Common myeloid progenitor, CD34-positive (primary cell): ENCODE measurements at regions not wholly inside any gene's neighbourhood (a gene's known extent, or its start where the extent isn't known, plus 50 kb on each side); places are given as distances from the start of the nearest gene placed in this dataset.

Experiments used
- CTCF ChIA-PET: fragments of 350-600 bp; sonication (Branson Sonifier 250); formaldehyde crosslinking; loops from one replicate; lab custom pipeline; 2021; ENCODE audit warnings: antibody characterized with exemption; lab: Charles Lee
- POLR2A ChIA-PET: fragments of 350-600 bp; sonication (Branson Sonifier 250); formaldehyde crosslinking; loops from one replicate; lab custom pipeline; 2021; ENCODE audit warnings: antibody characterized with exemption; lab: Charles Lee
- DNase-seq, 3 donors: peaks; one replicate each; pipeline versions ENCODE4 v3.0.0 to v3.0.0-alpha.2; 2013
- H3K27ac ChIP-seq, 2 experiments: 1 replicate in 1 of 2; 2 replicates in 1 of 2; pipeline ENCODE4 v1.7.0; 2013; ENCODE audit warnings: inconsistent platforms in 2 of 2, low read length in 2 of 2, mild to moderate bottlenecking in 2 of 2, low read depth in 1 of 2, moderate library complexity in 1 of 2; ENCODE audit not compliant: severe bottlenecking in 2 of 2, insufficient read depth in 1 of 2, poor library complexity in 1 of 2
- H3K27me3 ChIP-seq, 5 experiments: replicated peaks in 2 of 5; 1 replicate in 3 of 5; 2 replicates in 2 of 5; pipeline versions ENCODE4 v1.6.1 to v1.7.0; 2013; ENCODE audit warnings: low read length in 4 of 5, mild to moderate bottlenecking in 2 of 5, moderate library complexity in 2 of 5, inconsistent platforms in 1 of 5; ENCODE audit not compliant: insufficient read depth in 5 of 5, control insufficient read depth in 4 of 5
- H3K36me3 ChIP-seq, 4 experiments: 1 replicate in 2 of 4; 2 replicates in 2 of 4; pipeline versions ENCODE4 v1.6.1 to v1.7.0; 2013; ENCODE audit warnings: low read length in 3 of 4, control low read depth in 1 of 4, mild to moderate bottlenecking in 1 of 4; ENCODE audit not compliant: control insufficient read depth in 4 of 4, insufficient read depth in 4 of 4
- H3K4me1 ChIP-seq, 4 experiments: 1 replicate in 3 of 4; 2 replicates in 1 of 4; pipeline versions ENCODE4 v1.6.1 to v1.7.1; 2013; ENCODE audit warnings: low read length in 3 of 4, mild to moderate bottlenecking in 3 of 4, control low read depth in 1 of 4, inconsistent platforms in 1 of 4, moderate library complexity in 1 of 4; ENCODE audit not compliant: control insufficient read depth in 4 of 4, insufficient read depth in 4 of 4; ENCODE audit errors: control extremely low read depth in 1 of 4
- H3K4me3 ChIP-seq, 7 experiments: 1 replicate in 4 of 7; 2 replicates in 3 of 7; pipeline versions ENCODE4 v1.5.1 to v1.7.0; 2013; ENCODE audit warnings: mild to moderate bottlenecking in 7 of 7, low read length in 6 of 7, moderate library complexity in 6 of 7, inconsistent platforms in 2 of 7, low read depth in 2 of 7, control low read depth in 1 of 7; ENCODE audit not compliant: insufficient read depth in 4 of 7, control insufficient read depth in 1 of 7; ENCODE audit errors: extremely low read depth in 1 of 7
- H3K9me3 ChIP-seq, 5 experiments: 1 replicate in 4 of 5; 2 replicates in 1 of 5; pipeline versions ENCODE4 v1.6.1 to v1.7.1; 2013; ENCODE audit warnings: low read length in 4 of 5, mild to moderate bottlenecking in 2 of 5, inconsistent platforms in 1 of 5, low read depth in 1 of 5, moderate library complexity in 1 of 5; ENCODE audit not compliant: control insufficient read depth in 4 of 5, insufficient read depth in 2 of 5; ENCODE audit errors: control extremely low read depth in 1 of 5
- WGBS: methylation state at CpG from one replicate; pipeline ENCODE4 v1.1.5; 2013; ENCODE audit not compliant: insufficient coverage; 5-methylcytosine and 5-hydroxymethylcytosine counted together

DNA sequence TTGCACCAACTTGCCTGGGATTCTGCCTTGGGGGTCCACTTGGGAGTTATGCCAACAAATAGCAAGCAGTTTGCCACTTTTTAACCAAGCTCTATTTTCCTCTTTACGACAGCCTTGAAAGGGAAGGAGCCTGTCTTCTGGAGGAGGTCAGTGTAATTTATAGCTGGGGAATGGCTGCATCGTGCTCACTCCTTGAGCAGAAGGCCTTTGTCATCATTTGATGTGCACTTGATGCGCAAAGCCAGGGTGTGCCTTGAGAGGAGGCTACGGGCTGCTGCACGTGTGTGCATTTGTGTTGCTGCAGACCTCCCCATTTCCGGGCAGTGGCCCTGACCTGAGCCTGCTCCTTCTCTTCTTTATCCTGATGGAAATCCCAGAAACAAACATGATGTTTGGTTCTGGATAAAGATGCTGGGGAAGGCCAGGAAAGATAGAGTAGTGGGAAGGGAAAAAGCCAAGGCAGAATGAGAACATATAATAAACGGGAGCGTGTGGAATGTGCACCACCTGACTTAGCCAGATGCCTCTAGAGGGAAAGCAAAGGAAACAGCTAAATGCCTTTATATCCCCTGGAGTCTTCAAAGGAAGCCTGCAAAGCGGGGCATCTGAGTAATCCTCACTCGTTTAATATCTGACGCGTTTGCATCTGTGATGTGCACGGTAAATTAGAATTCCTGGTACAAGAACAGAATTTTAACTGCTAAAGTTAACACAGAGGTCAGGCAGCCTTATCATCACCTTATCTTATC lies 68.3 kb upstream of the ZNF521 start:
- no peaks in the 10 kb centered on the region for H3K27me3 ChIP-seq
- DNase-seq: no peak
- H3K36me3 ChIP-seq: no peaks in the 10 kb centered on the region
- CTCF ChIA-PET: no interaction called here
- H3K27ac ChIP-seq: no peak overlapping the region
- H3K9me3 ChIP-seq: no peaks in the 10 kb centered on the region
- H3K4me1 ChIP-seq: no peaks in the 10 kb centered on the region
- H3K4me3 ChIP-seq: no peak overlapping the region
- POLR2A ChIA-PET: no interaction called here
- 88% methylated on average over 12 of the region's 13 CpGs for WGBS

DNA sequence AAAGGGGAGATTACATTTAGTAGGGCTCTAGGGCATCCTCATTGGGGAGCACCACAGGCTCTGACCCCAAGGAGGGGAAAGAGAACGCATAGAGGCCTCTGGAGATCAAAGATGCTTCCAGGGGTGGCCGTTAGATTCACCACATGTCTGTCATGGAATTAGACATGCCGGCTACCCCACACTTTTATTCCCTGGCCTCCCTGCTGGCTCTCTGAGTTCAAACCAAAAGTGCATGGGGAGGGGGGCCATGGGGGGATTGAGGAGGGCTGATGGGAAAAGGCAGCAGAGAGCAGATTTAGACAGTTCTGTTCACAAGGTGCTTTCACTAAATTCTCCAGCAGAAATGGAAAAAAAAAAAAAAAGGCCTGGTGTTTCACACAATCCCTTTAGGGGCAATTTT lies 64.4 kb upstream of the ZNF521 start:
- H3K27me3 ChIP-seq: no peaks in the 10 kb centered on the region
- DNase-seq: no peak
- POLR2A ChIA-PET: no interaction called here
- H3K4me1 ChIP-seq: no peaks in the 10 kb centered on the region
- H3K27ac ChIP-seq: no peak overlapping the region
- WGBS: 100% methylated on average over 3 of the region's 3 CpGs
- H3K9me3 ChIP-seq: no peaks in the 10 kb centered on the region
- CTCF ChIA-PET: no interaction called here
- H3K36me3 ChIP-seq: no peaks in the 10 kb centered on the region
- no peak overlapping the region for H3K4me3 ChIP-seq

DNA sequence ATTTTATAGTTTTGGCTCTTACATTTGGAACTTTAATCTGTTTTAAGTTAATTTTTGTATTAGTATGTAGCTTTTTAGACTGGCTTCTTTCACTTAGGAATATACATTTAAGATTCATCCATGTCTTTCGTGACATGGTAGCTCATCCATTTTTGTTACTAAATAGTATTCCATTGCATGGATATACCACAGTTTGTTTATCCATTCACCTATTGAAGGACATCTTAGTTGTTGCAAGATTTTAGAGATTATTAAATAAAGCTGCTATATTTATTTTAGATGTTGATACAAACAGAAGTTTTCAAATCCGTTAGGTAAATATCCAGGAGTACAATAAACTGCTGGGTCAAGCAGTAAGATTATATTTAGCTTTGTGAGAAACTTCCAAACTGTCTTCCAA lies 58.0 kb upstream of the ZNF521 start:
- ChIA-PET POLR2A (no interaction called here), CTCF (interaction anchor here (1.0 kb wide), 1 partner anchor 15 kb away, joined by 4 read pairs; no protein-coding TSS in a partner anchor)
- no peaks in the 10 kb centered on the region for H3K9me3 ChIP-seq
- no peak for DNase-seq
- no peaks in the 10 kb centered on the region for H3K36me3 ChIP-seq
- no CpG with 5 or more reads among the region's 2 CpGs for whole genome bisulfite sequencing
- H3K27me3 ChIP-seq: no peaks in the 10 kb centered on the region
- H3K4me1 ChIP-seq: no peaks in the 10 kb centered on the region
- H3K27ac ChIP-seq: no peak overlapping the region
- no peak overlapping the region for H3K4me3 ChIP-seq

DNA sequence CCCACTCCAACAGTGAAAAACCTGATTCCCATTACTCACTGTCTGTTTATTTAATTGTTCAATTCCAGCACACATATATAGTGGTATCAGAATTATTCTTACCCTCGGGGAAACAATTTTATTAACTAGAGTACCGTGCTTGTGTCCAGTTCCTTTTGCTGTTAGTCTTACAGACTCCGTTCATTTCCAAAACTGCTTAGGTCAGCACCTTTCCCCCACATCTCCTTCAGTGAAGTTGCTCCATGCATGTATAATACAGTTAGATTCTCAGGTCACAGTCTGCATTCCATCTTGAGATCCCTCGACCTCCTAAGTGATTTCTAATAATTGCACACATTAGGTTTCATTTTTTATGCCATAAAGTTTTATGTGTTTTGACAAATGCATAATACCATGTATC lies 56.3 kb upstream of the ZNF521 start:
- ChIA-PET CTCF (no interaction called here), POLR2A (no interaction called here)
- H3K4me3 ChIP-seq: no peak overlapping the region
- no peaks in the 10 kb centered on the region for H3K4me1 ChIP-seq
- no peak for DNase-seq
- no peaks in the 10 kb centered on the region for H3K36me3 ChIP-seq
- WGBS: 100% methylated on average over 3 of the region's 4 CpGs
- H3K27ac ChIP-seq: no peak overlapping the region
- no peaks in the 10 kb centered on the region for H3K9me3 ChIP-seq
- H3K27me3 ChIP-seq: no peaks in the 10 kb centered on the region
